K562 (cell line): ENCODE measurements at regions not wholly inside any gene's neighbourhood (a gene's known extent, or its start where the extent isn't known, plus 50 kb on each side); places are given as distances from the start of the nearest gene placed in this dataset.

Experiments used
- FOS ChIP-seq: IDR thresholded peaks from 3 replicates; pipeline ENCODE4 v1.6.1; 2011; ENCODE audit not compliant: insufficient read length; ENCODE audit errors: extremely low read depth
- IRF1 ChIP-seq: sonication (generic); formaldehyde crosslinking; IDR thresholded peaks from 2 replicates; pipeline ENCODE4 v1.8.0; 2022; ENCODE audit warnings: missing genetic modification reagents, mild to moderate bottlenecking, borderline replicate concordance
- KAT7 ChIP-seq: sonication (generic); formaldehyde crosslinking; IDR thresholded peaks from 2 replicates; pipeline ENCODE4 v1.8.0; 2022; ENCODE audit warnings: missing genetic modification reagents, mild to moderate bottlenecking, borderline replicate concordance
- PPARD ChIP-seq: fragments of 250-450 bp; sonication (Bioruptor Pico); IDR thresholded peaks from 2 replicates; pipeline ENCODE4 v1.8.0; 2022; ENCODE audit warnings: inconsistent platforms, mild to moderate bottlenecking, moderate library complexity
- SRSF7 ChIP-seq: fragments of 200-400 bp; formaldehyde crosslinking; optimal IDR thresholded peaks from 2 replicates; pipeline ENCODE3; 2017; ENCODE audit warnings: mild to moderate bottlenecking, low read depth, low read length
- ZC3H8 ChIP-seq: fragments of 450-650 bp; IDR thresholded peaks from 2 replicates; pipeline ENCODE4 v1.6.1; 2017
- TF ChIP-seq, protein P1 (sequence below): fragments of 450-650 bp; IDR thresholded peaks from 2 replicates; pipeline ENCODE4 v1.6.1; 2016; ENCODE audit warnings: mild to moderate bottlenecking, moderate library complexity
- TF ChIP-seq, protein P2 (sequence below): fragments of 250-450 bp; sonication (Bioruptor Pico); IDR thresholded peaks from 2 replicates; pipeline ENCODE4 v1.8.0; 2022; ENCODE audit warnings: moderate library complexity, mild to moderate bottlenecking, inconsistent platforms

DNA sequence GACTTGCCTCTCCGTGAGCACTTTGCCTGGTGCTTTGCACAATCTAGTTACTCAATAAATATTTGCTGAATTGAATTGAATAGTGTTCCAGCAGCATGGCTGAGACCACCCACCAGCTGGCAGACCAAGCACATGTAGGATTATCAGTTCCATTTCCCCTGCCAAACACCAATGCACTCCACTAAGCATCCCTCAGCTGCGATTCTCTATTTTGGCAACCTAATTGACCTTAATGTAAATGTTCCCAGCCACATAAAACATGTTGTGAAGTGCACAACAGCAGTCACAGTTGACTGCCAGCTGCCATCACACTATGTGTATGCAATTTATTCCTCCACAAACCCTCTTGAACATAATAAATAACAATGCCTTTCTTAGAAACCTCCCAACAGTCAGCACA lies 1879.4 kb upstream of the PIK3C3 start (continued):
- TF ChIP-seq, protein P1, sequence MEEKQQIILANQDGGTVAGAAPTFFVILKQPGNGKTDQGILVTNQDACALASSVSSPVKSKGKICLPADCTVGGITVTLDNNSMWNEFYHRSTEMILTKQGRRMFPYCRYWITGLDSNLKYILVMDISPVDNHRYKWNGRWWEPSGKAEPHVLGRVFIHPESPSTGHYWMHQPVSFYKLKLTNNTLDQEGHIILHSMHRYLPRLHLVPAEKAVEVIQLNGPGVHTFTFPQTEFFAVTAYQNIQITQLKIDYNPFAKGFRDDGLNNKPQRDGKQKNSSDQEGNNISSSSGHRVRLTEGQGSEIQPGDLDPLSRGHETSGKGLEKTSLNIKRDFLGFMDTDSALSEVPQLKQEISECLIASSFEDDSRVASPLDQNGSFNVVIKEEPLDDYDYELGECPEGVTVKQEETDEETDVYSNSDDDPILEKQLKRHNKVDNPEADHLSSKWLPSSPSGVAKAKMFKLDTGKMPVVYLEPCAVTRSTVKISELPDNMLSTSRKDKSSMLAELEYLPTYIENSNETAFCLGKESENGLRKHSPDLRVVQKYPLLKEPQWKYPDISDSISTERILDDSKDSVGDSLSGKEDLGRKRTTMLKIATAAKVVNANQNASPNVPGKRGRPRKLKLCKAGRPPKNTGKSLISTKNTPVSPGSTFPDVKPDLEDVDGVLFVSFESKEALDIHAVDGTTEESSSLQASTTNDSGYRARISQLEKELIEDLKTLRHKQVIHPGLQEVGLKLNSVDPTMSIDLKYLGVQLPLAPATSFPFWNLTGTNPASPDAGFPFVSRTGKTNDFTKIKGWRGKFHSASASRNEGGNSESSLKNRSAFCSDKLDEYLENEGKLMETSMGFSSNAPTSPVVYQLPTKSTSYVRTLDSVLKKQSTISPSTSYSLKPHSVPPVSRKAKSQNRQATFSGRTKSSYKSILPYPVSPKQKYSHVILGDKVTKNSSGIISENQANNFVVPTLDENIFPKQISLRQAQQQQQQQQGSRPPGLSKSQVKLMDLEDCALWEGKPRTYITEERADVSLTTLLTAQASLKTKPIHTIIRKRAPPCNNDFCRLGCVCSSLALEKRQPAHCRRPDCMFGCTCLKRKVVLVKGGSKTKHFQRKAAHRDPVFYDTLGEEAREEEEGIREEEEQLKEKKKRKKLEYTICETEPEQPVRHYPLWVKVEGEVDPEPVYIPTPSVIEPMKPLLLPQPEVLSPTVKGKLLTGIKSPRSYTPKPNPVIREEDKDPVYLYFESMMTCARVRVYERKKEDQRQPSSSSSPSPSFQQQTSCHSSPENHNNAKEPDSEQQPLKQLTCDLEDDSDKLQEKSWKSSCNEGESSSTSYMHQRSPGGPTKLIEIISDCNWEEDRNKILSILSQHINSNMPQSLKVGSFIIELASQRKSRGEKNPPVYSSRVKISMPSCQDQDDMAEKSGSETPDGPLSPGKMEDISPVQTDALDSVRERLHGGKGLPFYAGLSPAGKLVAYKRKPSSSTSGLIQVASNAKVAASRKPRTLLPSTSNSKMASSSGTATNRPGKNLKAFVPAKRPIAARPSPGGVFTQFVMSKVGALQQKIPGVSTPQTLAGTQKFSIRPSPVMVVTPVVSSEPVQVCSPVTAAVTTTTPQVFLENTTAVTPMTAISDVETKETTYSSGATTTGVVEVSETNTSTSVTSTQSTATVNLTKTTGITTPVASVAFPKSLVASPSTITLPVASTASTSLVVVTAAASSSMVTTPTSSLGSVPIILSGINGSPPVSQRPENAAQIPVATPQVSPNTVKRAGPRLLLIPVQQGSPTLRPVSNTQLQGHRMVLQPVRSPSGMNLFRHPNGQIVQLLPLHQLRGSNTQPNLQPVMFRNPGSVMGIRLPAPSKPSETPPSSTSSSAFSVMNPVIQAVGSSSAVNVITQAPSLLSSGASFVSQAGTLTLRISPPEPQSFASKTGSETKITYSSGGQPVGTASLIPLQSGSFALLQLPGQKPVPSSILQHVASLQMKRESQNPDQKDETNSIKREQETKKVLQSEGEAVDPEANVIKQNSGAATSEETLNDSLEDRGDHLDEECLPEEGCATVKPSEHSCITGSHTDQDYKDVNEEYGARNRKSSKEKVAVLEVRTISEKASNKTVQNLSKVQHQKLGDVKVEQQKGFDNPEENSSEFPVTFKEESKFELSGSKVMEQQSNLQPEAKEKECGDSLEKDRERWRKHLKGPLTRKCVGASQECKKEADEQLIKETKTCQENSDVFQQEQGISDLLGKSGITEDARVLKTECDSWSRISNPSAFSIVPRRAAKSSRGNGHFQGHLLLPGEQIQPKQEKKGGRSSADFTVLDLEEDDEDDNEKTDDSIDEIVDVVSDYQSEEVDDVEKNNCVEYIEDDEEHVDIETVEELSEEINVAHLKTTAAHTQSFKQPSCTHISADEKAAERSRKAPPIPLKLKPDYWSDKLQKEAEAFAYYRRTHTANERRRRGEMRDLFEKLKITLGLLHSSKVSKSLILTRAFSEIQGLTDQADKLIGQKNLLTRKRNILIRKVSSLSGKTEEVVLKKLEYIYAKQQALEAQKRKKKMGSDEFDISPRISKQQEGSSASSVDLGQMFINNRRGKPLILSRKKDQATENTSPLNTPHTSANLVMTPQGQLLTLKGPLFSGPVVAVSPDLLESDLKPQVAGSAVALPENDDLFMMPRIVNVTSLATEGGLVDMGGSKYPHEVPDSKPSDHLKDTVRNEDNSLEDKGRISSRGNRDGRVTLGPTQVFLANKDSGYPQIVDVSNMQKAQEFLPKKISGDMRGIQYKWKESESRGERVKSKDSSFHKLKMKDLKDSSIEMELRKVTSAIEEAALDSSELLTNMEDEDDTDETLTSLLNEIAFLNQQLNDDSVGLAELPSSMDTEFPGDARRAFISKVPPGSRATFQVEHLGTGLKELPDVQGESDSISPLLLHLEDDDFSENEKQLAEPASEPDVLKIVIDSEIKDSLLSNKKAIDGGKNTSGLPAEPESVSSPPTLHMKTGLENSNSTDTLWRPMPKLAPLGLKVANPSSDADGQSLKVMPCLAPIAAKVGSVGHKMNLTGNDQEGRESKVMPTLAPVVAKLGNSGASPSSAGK, result no peak
- no peak for TF ChIP-seq PPARD (CRISPR knock-in tag)
- TF ChIP-seq IRF1 (CRISPR knock-in tag), result no peak
- TF ChIP-seq SRSF7, result no peak
- no peak for TF ChIP-seq FOS
- no peak for TF ChIP-seq KAT7 (CRISPR knock-in tag)
- TF ChIP-seq ZC3H8, result no peak
- TF ChIP-seq, protein P2, sequence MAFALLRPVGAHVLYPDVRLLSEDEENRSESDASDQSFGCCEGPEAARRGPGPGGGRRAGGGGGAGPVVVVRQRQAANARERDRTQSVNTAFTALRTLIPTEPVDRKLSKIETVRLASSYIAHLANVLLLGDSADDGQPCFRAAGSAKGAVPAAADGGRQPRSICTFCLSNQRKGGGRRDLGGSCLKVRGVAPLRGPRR (CRISPR knock-in tag), result no peak
